Psoas muscle (tissue), 7 donors: ENCODE measurements at regions not wholly inside any gene's neighbourhood (a gene's known extent, or its start where the extent isn't known, plus 50 kb on each side); places are given as distances from the start of the nearest gene placed in this dataset.

Experiments
- ATAC-seq, 4 donors: fragments of 200-7000 bp; cut with Tn5 transposase; one replicate each; pipeline ENCODE4 v1.9.1; 2020; ENCODE audit warnings: moderate library complexity in 3 of 4, mild to moderate bottlenecking in 2 of 4
- DNase-seq, 2 donors: peaks; one replicate each; pipeline ENCODE4 v3.0.0-alpha.2; 2020
- H3K27ac ChIP-seq: fragments of 200-600 bp; one replicate; pipeline ENCODE4 v1.8.0; 2022
- H3K27me3 ChIP-seq, 3 donors: fragments of 200-600 bp in 1 of 3; one replicate each; pipeline versions ENCODE4 v1.6.1 to v1.8.0; 2013 to 2022; ENCODE audit warnings: low read length in 2 of 3, mild to moderate bottlenecking in 2 of 3, moderate library complexity in 1 of 3; ENCODE audit not compliant: insufficient read depth in 3 of 3
- H3K36me3 ChIP-seq, 2 donors: fragments of 200-600 bp in 1 of 2; one replicate each; pipeline versions ENCODE4 v1.6.1 to v1.8.0; 2013 to 2022; ENCODE audit warnings: low read depth in 1 of 2, mild to moderate bottlenecking in 1 of 2, moderate library complexity in 1 of 2; ENCODE audit not compliant: insufficient read depth in 1 of 2
- H3K4me1 ChIP-seq: fragments of 200-600 bp; one replicate; pipeline ENCODE4 v1.8.0; 2022
- H3K4me3 ChIP-seq: fragments of 200-600 bp; one replicate; pipeline ENCODE4 v1.8.0; 2022; ENCODE audit warnings: mild to moderate bottlenecking
- H3K9me3 ChIP-seq: fragments of 200-600 bp; one replicate; pipeline ENCODE4 v1.8.0; 2022
- CTCF ChIP-seq: fragments of 200-600 bp; IDR thresholded peaks from one replicate; pipeline ENCODE4 v1.8.0; 2022; ENCODE audit warnings: antibody characterized with exemption
- WGBS, 3 donors: extraction: QIAGEN DNeasy Blood & Tissue Kit; methylation state at CpG; one replicate each; pipeline versions ENCODE4 v1.1.6 to v1.1.7; 2013; 5-methylcytosine and 5-hydroxymethylcytosine counted together
- intact Hi-C, 2 donors: fragments of 100-400 bp; cut with DNase I; formaldehyde crosslinking; loops; one replicate each; pipeline versions ENCODE4 v1.11.0 to v1.14.2; 2022
- donor health status: healthy with polysubstance abuse.
- donor health status: DM: no; HTN: no; CAD: no; lungs with moderate emphysema.
- donor health status: Bipolar disorder and iron deficiency.
- donor health status: healthy.
- donor health status: DM: yes; HTN: yes; CAD: no.
- donor health status: DM: no; HTN: no; CAD: no.
- donor health status: DM: yes; HTN: yes; CAD: no.

GRCh38 chr7:46286957-46287356 lies 365.9 kb upstream of the IGFBP3 start:
- H3K27me3 ChIP-seq, result no peaks in the 10 kb centered on the region
- intact Hi-C loops, result no loop called here
- 42 to 60% (median 49%) methylated on average over 2 of the region's 2 CpGs for WGBS, 3 donors
- ATAC-seq (no peak), DNase-seq (no peak)
- no peaks in the 10 kb centered on the region for H3K4me1 ChIP-seq
- H3K4me3 ChIP-seq, result no peak overlapping the region
- no peak for TF ChIP-seq CTCF
- H3K36me3 ChIP-seq, result no peaks in the 10 kb centered on the region
- no peak overlapping the region for H3K27ac ChIP-seq
- no peaks in the 10 kb centered on the region for H3K9me3 ChIP-seq

GRCh38 chr7:46286356-46286755 lies 365.3 kb upstream of the IGFBP3 start:
- WGBS, 3 donors, result 76 to 88% (median 87%) methylated on average over 2 of the region's 2 CpGs
- no peak for TF ChIP-seq CTCF
- Histone ChIP-seq H3K4me3 (no peak overlapping the region), H3K4me1 (no peaks in the 10 kb centered on the region), H3K27me3 (no peaks in the 10 kb centered on the region), H3K27ac (no peak overlapping the region), H3K36me3 (no peaks in the 10 kb centered on the region), H3K9me3 (no peaks in the 10 kb centered on the region)
- intact Hi-C loops, result no loop called here
- DNase-seq, result no peak
- ATAC-seq, result no peak

- intact Hi-C loops, result no loop called here
- TF ChIP-seq CTCF, result no peak
Observed at GRCh38 chr7:46285878-46286277, 364.8 kb upstream of the IGFBP3 start.

GRCh38 chr7:46283852-46284251 lies 362.8 kb upstream of the IGFBP3 start:
- H3K27ac ChIP-seq, result no peak overlapping the region

More at GRCh38 chr7:46285878-46286277, 364.8 kb upstream of the IGFBP3 start:
- Histone ChIP-seq H3K36me3 (no peaks in the 10 kb centered on the region), H3K4me1 (no peaks in the 10 kb centered on the region), H3K27me3 (no peaks in the 10 kb centered on the region), H3K4me3 (no peak overlapping the region), H3K27ac (no peak overlapping the region), H3K9me3 (no peaks in the 10 kb centered on the region)
- ATAC-seq (no peak), DNase-seq (no peak)
- 0 to 37% (median 0%) methylated on average over 1 of the region's 1 CpG for WGBS, 3 donors

More at GRCh38 chr7:46283852-46284251, 362.8 kb upstream of the IGFBP3 start:
- Histone ChIP-seq H3K4me1 (no peaks in the 10 kb centered on the region), H3K4me3 (no peak overlapping the region), H3K27me3 (no peaks in the 10 kb centered on the region), H3K9me3 (no peaks in the 10 kb centered on the region), H3K36me3 (no peaks in the 10 kb centered on the region)
- intact Hi-C loops, result no loop called here
- WGBS, 3 donors, result 38 to 52% (median 47%) methylated on average over 7 of the region's 7 CpGs
- ATAC-seq (no peak), DNase-seq (peak; percentile 25 to 55)
- TF ChIP-seq CTCF, result no peak
